A549 (cell line): ENCODE measurements at regions not wholly inside any gene's neighbourhood (a gene's known extent, or its start where the extent isn't known, plus 50 kb on each side); places are given as distances from the start of the nearest gene placed in this dataset.
"Not testable (repeated sequence)": the region's sequence is repeated elsewhere in the genome, so short reads cannot be mapped to it uniquely, and the experiment has no call there.

Source experiments
- ATAC-seq, 2 experiments: fragments of 200-7000 bp in 1 of 2; fragments of >200 bp in 1 of 2; cut with Nextera tagmentation in 1 of 2; cut with Tn5 transposase in 1 of 2; 3 replicates each; pipeline versions ENCODE4 v1.8.0 to v1.9.1; 2018 to 2020; ENCODE audit warnings: mild to moderate bottlenecking in 1 of 2, moderate library complexity in 1 of 2
- CTCF ChIA-PET: fragments of 300-600 bp; sonication (Branson Sonifier 250); formaldehyde crosslinking; extraction: SDS; loops from one replicate; lab custom pipeline; 2021; ENCODE audit warnings: antibody characterized with exemption, inconsistent platforms; lab: Yijun Ruan, JAX
- POLR2A ChIA-PET: fragments of 350-600 bp; formaldehyde crosslinking; extraction: SDS; loops from one replicate; lab custom pipeline; 2021; ENCODE audit warnings: antibody characterized with exemption, inconsistent platforms; lab: Yijun Ruan, JAX
- DNase-seq, 2 experiments: peaks; one replicate each; pipeline versions ENCODE4 v3.0.0 to v3.0.0-alpha.2; 2011 to 2016; ENCODE audit warnings: low read depth in 1 of 2, low spot score in 1 of 2
- FAIRE-seq: peaks from 2 replicates; lab custom pipeline; 2011; peaks lifted over from hg19 to GRCh38; lab: Jason Lieb, UNC
- H3K27ac ChIP-seq, 2 experiments: fragments of >200 bp; sonication (Bioruptor Twin); formaldehyde crosslinking; 3 replicates each; pipeline ENCODE4 v1.5.1; 2016 to 2017
- H3K4me1 ChIP-seq: fragments of >200 bp; sonication (Bioruptor Twin); formaldehyde crosslinking; 3 replicates; pipeline ENCODE4 v1.6.1; 2016
- H3K4me2 ChIP-seq: fragments of >200 bp; sonication (Bioruptor Twin); formaldehyde crosslinking; 3 replicates; pipeline ENCODE4 v1.6.1; 2016
- H3K4me3 ChIP-seq: fragments of >200 bp; sonication (Bioruptor Twin); formaldehyde crosslinking; 3 replicates; pipeline ENCODE4 v1.5.1; 2016
- H3K9me3 ChIP-seq: fragments of >200 bp; sonication (Bioruptor Twin); formaldehyde crosslinking; 3 replicates; pipeline ENCODE4 v1.6.1; 2016
- BHLHE40 ChIP-seq: IDR thresholded peaks from 2 replicates; pipeline ENCODE4 v1.6.1; 2012; ENCODE audit warnings: low read depth, low read length, inconsistent platforms
- CBX8 ChIP-seq: fragments of 200-600 bp; sonication (generic); IDR thresholded peaks from 2 replicates; pipeline ENCODE4 v1.6.1; 2016
- CEBPB ChIP-seq, 2 experiments: fragments of >200 bp in 1 of 2; sonication (Bioruptor Twin) in 1 of 2; formaldehyde crosslinking in 1 of 2; IDR thresholded peaks; 2 replicates each; pipeline ENCODE4 v1.6.1; 2012 to 2016
- CHD4 ChIP-seq: fragments of 200-600 bp; sonication (generic); IDR thresholded peaks from 2 replicates; pipeline ENCODE4 v1.6.1; 2016; ENCODE audit warnings: antibody characterized with exemption, mild to moderate bottlenecking, borderline replicate concordance
- EHF ChIP-seq: fragments of 250-450 bp; sonication (Bioruptor Pico); IDR thresholded peaks from 2 replicates; pipeline ENCODE4 v1.5.0; 2020; ENCODE audit warnings: mild to moderate bottlenecking
- EHMT2 ChIP-seq: fragments of 200-600 bp; sonication (generic); IDR thresholded peaks from 2 replicates; pipeline ENCODE4 v1.6.1; 2016; ENCODE audit warnings: antibody characterized with exemption, low read depth, mild to moderate bottlenecking, moderate library complexity
- FOSL2 ChIP-seq, 2 experiments: fragments of 450-650 bp in 1 of 2; fragments of >200 bp in 1 of 2; sonication (Bioruptor Twin) in 1 of 2; formaldehyde crosslinking; IDR thresholded peaks; 2 replicates each; pipeline versions ENCODE4 v1.5.0 to v1.6.1; 2016 to 2020; ENCODE audit warnings: mild to moderate bottlenecking in 1 of 2, moderate library complexity in 1 of 2
- FOXS1 ChIP-seq: fragments of 250-450 bp; sonication (Bioruptor Pico); IDR thresholded peaks from 2 replicates; pipeline ENCODE4 v1.5.0; 2020; ENCODE audit warnings: mild to moderate bottlenecking, moderate library complexity
- GATA3 ChIP-seq: IDR thresholded peaks from 2 replicates; pipeline ENCODE4 v1.6.1; 2012; ENCODE audit warnings: borderline replicate concordance
- HOXB13 ChIP-seq: fragments of 250-450 bp; sonication (Bioruptor Pico); IDR thresholded peaks from 2 replicates; pipeline ENCODE4 v1.5.0; 2020; ENCODE audit warnings: low read depth, mild to moderate bottlenecking, moderate library complexity
- JUN ChIP-seq, 2 experiments: fragments of >200 bp; sonication (Bioruptor Twin); formaldehyde crosslinking; IDR thresholded peaks; 2 replicates in 1 of 2; 3 replicates in 1 of 2; pipeline ENCODE4 v1.6.1; 2016 to 2017
- MAZ ChIP-seq: fragments of 150-350 bp; IDR thresholded peaks from 2 replicates; pipeline ENCODE4 v1.6.1; 2014; ENCODE audit warnings: antibody characterized with exemption, low read depth, low read length, borderline replicate concordance
- MYC ChIP-seq: IDR thresholded peaks from 2 replicates; pipeline ENCODE4 v1.6.1; 2012; ENCODE audit warnings: mild to moderate bottlenecking, inconsistent platforms, low read length, improper control_type of control experiment, borderline replicate concordance
- NFE2L2 ChIP-seq: fragments of 150-350 bp; conservative IDR thresholded peaks from 2 replicates; pipeline ENCODE4 v1.6.1; 2014; ENCODE audit warnings: low read length
- PHF8 ChIP-seq: fragments of 200-600 bp; sonication (generic); IDR thresholded peaks from 2 replicates; pipeline ENCODE4 v1.6.1; 2016; ENCODE audit warnings: low read depth, mild to moderate bottlenecking, antibody characterized with exemption, moderate library complexity, borderline replicate concordance
- RARB ChIP-seq: fragments of 250-450 bp; sonication (Bioruptor Pico); IDR thresholded peaks from 2 replicates; pipeline ENCODE4 v1.8.0; 2021; ENCODE audit warnings: mild to moderate bottlenecking, moderate library complexity
- RFX5 ChIP-seq: fragments of 450-650 bp; IDR thresholded peaks from 2 replicates; pipeline ENCODE4 v1.7.1; 2014; ENCODE audit warnings: antibody characterized with exemption, mild to moderate bottlenecking, moderate library complexity
- RNF2 ChIP-seq: fragments of 200-600 bp; sonication (generic); IDR thresholded peaks from 2 replicates; pipeline ENCODE4 v1.6.1; 2016; ENCODE audit warnings: low read depth, mild to moderate bottlenecking, antibody characterized with exemption, moderate library complexity, borderline replicate concordance
- SMC3 ChIP-seq: fragments of >200 bp; sonication (Bioruptor Twin); formaldehyde crosslinking; IDR thresholded peaks from 3 replicates; pipeline ENCODE4 v1.6.1; 2018; ENCODE audit warnings: inconsistent platforms
- ZC3H11A ChIP-seq: fragments of 450-650 bp; IDR thresholded peaks from 2 replicates; pipeline ENCODE4 v1.6.1; 2014; ENCODE audit warnings: antibody characterized with exemption, mild to moderate bottlenecking
- ZFP36 ChIP-seq: fragments of 450-650 bp; IDR thresholded peaks from 2 replicates; pipeline ENCODE4 v1.6.1; 2014; ENCODE audit warnings: borderline replicate concordance; ENCODE audit not compliant: partially characterized antibody
- ZNF302 ChIP-seq: fragments of 250-450 bp; sonication (Bioruptor Pico); IDR thresholded peaks from 2 replicates; pipeline ENCODE4 v1.9.0; 2021; ENCODE audit warnings: inconsistent platforms, mild to moderate bottlenecking, moderate library complexity
- ZSCAN20 ChIP-seq: fragments of 250-450 bp; sonication (Bioruptor Pico); IDR thresholded peaks from 2 replicates; pipeline ENCODE4 v1.8.0; 2022; ENCODE audit warnings: mild to moderate bottlenecking, moderate library complexity
- WGBS: methylation state at CpG from one replicate; pipeline ENCODE4 v1.1.6; 2017; ENCODE audit errors: missing lambda C conversion rate; 5-methylcytosine and 5-hydroxymethylcytosine counted together
- TF ChIP-seq, protein P1 (sequence below): fragments of 250-450 bp; sonication (Bioruptor Pico); IDR thresholded peaks from 2 replicates; pipeline ENCODE4 v1.5.0; 2021; ENCODE audit warnings: mild to moderate bottlenecking, moderate library complexity, borderline replicate concordance
- TF ChIP-seq, protein P2 (sequence below): fragments of >200 bp; sonication (Bioruptor Twin); formaldehyde crosslinking; IDR thresholded peaks from 3 replicates; pipeline ENCODE4 v1.5.1; 2016
- TF ChIP-seq, protein P3 (sequence below): IDR thresholded peaks from 2 replicates; pipeline ENCODE4 v1.6.1; 2012
- TF ChIP-seq, protein P4 (sequence below): fragments of 450-650 bp; IDR thresholded peaks from 2 replicates; pipeline ENCODE4 v1.6.1; 2014; ENCODE audit warnings: antibody characterized with exemption
- TF ChIP-seq, protein P5 (sequence below): fragments of >200 bp; sonication (Bioruptor Twin); formaldehyde crosslinking; IDR thresholded peaks from 3 replicates; pipeline ENCODE4 v1.6.1; 2016
- TF ChIP-seq, protein P6 (sequence below): fragments of 250-450 bp; sonication (Bioruptor Pico); IDR thresholded peaks from 2 replicates; pipeline ENCODE4 v1.5.0; 2020; ENCODE audit warnings: low read depth, mild to moderate bottlenecking, moderate library complexity

DNA sequence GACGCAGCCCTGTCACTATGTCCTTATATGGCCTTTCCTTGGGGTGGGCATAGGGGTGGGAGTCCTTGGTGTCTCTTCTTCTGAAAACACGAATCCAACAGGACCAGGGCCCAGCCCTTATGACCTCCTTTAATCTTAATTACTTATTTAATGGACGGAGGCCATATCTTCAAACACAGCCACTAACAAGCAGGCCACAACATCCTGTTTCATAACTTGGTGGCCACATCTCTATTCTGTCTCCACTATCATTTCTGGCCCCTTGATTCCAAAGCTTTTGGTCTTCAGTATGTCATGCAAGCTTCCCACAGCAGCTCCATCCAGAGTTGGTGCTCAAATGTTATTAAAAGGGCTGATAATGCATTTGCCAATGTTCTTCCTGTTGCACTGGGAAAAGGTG, 287.3 kb upstream of the SMIM21 start:
- ChIA-PET POLR2A (no interaction called here), CTCF (no interaction called here)
- 31% methylated on average over 3 of the region's 3 CpGs for WGBS

DNA sequence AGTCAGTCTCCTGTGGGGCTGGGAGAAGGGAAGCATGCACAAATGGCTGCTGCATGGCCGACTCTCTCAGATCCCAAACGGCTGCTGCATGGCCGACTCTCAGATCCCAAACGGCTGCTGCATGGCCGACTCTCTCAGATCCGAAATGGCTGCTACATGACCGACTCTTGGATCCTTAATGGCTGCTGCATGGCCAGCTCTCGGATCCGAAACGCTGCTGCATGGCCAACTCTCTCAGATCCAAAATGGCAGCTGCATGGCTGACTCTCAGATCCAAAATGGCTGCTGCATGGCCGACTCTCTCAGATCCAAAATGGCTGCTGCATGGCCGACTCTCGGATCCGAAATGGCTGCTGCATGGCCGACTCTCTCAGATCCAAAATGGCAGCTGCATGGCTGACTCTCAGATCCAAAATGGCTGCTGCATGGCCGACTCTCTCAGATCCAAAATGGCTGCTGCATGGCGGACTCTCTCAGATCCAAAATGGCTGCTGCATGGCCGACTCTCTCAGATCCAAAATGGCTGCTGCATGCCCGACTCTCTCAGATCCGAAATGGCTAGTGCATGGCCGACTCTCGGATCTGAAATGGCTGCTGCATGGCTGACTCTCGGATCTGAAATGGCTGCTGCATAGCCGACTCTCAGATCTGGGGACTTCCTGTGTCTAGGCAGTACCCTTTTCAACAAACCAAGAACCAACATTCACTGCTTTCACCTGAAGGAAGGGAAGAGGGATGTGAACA, 284.8 kb upstream of the SMIM21 start:
- 52% methylated on average over 13 of the region's 24 CpGs for WGBS
- ATAC-seq, H3K9me3 ChIP-seq, H3K4me3 ChIP-seq, DNase-seq, H3K4me2 ChIP-seq, CTCF ChIA-PET, H3K27ac ChIP-seq, FAIRE-seq, POLR2A ChIA-PET, H3K4me1 ChIP-seq: not testable (repeated sequence)

More for the DNA sequence above, 287.3 kb upstream of the SMIM21 start:
- ATAC-seq (no peak), DNase-seq (no peak), FAIRE-seq (no peak)
- Histone ChIP-seq H3K4me3 (no peak overlapping the region), H3K9me3 (no peaks in the 10 kb centered on the region), H3K4me2 (no peak overlapping the region), H3K4me1 (no peaks in the 10 kb centered on the region), H3K27ac (no peak overlapping the region)
- TF ChIP-seq, protein P1, sequence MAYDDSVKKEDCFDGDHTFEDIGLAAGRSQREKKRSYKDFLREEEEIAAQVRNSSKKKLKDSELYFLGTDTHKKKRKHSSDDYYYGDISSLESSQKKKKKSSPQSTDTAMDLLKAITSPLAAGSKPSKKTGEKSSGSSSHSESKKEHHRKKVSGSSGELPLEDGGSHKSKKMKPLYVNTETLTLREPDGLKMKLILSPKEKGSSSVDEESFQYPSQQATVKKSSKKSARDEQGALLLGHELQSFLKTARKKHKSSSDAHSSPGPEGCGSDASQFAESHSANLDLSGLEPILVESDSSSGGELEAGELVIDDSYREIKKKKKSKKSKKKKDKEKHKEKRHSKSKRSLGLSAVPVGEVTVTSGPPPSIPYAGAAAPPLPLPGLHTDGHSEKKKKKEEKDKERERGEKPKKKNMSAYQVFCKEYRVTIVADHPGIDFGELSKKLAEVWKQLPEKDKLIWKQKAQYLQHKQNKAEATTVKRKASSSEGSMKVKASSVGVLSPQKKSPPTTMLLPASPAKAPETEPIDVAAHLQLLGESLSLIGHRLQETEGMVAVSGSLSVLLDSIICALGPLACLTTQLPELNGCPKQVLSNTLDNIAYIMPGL (CRISPR knock-in tag) = no peak
- no peak for TF ChIP-seq SMC3
- no peak for TF ChIP-seq HOXB13
- TF ChIP-seq, protein P2, sequence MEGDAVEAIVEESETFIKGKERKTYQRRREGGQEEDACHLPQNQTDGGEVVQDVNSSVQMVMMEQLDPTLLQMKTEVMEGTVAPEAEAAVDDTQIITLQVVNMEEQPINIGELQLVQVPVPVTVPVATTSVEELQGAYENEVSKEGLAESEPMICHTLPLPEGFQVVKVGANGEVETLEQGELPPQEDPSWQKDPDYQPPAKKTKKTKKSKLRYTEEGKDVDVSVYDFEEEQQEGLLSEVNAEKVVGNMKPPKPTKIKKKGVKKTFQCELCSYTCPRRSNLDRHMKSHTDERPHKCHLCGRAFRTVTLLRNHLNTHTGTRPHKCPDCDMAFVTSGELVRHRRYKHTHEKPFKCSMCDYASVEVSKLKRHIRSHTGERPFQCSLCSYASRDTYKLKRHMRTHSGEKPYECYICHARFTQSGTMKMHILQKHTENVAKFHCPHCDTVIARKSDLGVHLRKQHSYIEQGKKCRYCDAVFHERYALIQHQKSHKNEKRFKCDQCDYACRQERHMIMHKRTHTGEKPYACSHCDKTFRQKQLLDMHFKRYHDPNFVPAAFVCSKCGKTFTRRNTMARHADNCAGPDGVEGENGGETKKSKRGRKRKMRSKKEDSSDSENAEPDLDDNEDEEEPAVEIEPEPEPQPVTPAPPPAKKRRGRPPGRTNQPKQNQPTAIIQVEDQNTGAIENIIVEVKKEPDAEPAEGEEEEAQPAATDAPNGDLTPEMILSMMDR = no peak
- no peak for TF ChIP-seq RNF2
- TF ChIP-seq JUN (IDR thresholded peaks at IDR 0.05) = no peak
- TF ChIP-seq ZFP36 = no peak
- no peak for TF ChIP-seq FOSL2 (IDR thresholded peaks at IDR 0.05)
- TF ChIP-seq FOSL2 (CRISPR knock-in tag; IDR thresholded peaks at IDR 0.05) = no peak
- no peak for TF ChIP-seq RFX5
- TF ChIP-seq MYC = no peak
- TF ChIP-seq, protein P3, sequence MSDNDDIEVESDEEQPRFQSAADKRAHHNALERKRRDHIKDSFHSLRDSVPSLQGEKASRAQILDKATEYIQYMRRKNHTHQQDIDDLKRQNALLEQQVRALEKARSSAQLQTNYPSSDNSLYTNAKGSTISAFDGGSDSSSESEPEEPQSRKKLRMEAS = no peak
- TF ChIP-seq GATA3 = no peak
- TF ChIP-seq EHMT2 = no peak

DNA sequence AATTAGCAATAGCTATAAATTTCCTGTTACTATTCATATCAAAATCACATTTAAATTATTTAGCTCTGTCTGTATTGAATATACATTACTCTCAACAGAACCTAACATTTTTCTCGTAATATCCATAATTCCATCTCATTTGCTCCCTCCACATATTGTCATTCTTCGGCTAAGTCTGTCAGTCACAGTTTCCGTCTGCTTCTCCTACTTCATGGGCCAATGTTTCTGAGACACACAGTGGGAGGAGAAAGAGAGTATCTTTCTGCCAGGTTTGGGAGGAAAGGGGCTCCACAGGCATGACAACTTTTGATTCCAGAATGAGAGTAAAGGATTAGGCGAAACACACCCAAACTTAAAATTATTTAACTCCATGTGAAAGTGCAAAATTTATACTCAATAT, 273.1 kb upstream of the SMIM21 start:
- Histone ChIP-seq H3K27ac (no peak overlapping the region), H3K4me2 (no peak overlapping the region), H3K4me3 (no peak overlapping the region), H3K9me3 (no peaks in the 10 kb centered on the region), H3K4me1 (no peaks in the 10 kb centered on the region)
- ChIA-PET POLR2A (no interaction called here), CTCF (no interaction called here)
- no peak for DNase-seq
- no peak for FAIRE-seq
- WGBS = 33% methylated on average over 4 of the region's 4 CpGs
- ATAC-seq = no peak
- TF ChIP-seq CBX8 (no peak), CEBPB (IDR thresholded peaks at IDR 0.05) (no peak), PHF8 (no peak), ZSCAN20 (CRISPR knock-in tag) (no peak), EHF (CRISPR knock-in tag) (no peak), NFE2L2 (no peak), MAZ (no peak), ZC3H11A (no peak), FOXS1 (CRISPR knock-in tag) (no peak), RARB (CRISPR knock-in tag) (no peak), BHLHE40 (no peak), CHD4 (no peak), ZNF302 (no peak)
- TF ChIP-seq, protein P4, sequence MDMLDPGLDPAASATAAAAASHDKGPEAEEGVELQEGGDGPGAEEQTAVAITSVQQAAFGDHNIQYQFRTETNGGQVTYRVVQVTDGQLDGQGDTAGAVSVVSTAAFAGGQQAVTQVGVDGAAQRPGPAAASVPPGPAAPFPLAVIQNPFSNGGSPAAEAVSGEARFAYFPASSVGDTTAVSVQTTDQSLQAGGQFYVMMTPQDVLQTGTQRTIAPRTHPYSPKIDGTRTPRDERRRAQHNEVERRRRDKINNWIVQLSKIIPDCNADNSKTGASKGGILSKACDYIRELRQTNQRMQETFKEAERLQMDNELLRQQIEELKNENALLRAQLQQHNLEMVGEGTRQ = no peak
- TF ChIP-seq, protein P5, sequence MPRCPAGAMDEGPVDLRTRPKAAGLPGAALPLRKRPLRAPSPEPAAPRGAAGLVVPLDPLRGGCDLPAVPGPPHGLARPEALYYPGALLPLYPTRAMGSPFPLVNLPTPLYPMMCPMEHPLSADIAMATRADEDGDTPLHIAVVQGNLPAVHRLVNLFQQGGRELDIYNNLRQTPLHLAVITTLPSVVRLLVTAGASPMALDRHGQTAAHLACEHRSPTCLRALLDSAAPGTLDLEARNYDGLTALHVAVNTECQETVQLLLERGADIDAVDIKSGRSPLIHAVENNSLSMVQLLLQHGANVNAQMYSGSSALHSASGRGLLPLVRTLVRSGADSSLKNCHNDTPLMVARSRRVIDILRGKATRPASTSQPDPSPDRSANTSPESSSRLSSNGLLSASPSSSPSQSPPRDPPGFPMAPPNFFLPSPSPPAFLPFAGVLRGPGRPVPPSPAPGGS = no peak
- TF ChIP-seq, protein P6, sequence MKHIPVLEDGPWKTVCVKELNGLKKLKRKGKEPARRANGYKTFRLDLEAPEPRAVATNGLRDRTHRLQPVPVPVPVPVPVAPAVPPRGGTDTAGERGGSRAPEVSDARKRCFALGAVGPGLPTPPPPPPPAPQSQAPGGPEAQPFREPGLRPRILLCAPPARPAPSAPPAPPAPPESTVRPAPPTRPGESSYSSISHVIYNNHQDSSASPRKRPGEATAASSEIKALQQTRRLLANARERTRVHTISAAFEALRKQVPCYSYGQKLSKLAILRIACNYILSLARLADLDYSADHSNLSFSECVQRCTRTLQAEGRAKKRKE (CRISPR knock-in tag) = no peak
